ENCODE measurements at regions not wholly inside any gene's neighbourhood (a gene's known extent, or its start where the extent isn't known, plus 50 kb on each side); places are given as distances from the start of the nearest gene placed in this dataset.
A peak's percentile ranks its signal among the peaks of the same experiment; 100 is the strongest.

DNA sequence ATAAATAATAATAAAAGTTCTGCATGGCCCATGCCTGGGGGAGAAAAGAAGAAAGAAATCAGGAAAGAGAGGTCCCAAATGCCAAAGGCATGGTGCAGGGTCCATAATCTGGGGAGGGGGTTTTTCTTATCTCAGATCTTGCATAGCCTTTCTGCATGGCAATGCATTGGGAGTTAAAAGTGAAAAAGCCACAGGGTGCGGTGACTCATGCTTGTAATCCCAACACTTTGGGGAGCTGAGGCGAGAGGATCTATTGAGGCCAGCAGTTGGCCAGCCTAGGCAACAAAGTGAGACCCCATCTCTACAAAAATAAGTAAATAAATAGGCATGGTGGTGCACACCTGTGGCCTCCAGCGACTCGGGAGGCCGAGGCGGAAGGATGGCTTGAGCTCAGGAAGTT, 76.8 kb upstream of the GATA2 start:
- intact Hi-C loops (cut with micrococcal nuclease; ENCODE audit: unreplicated experiment) = no loop called here
- Histone ChIP-seq H2AFZ (ENCODE audit: low read length) (no peak overlapping the region), H3K36me3 (replicated peaks in 1 of 2; ENCODE audit: control insufficient read depth in 1 of 2, insufficient read depth in 2 of 2, low read length in 2 of 2) (no peaks in the 10 kb centered on the region), H3K79me2 (ENCODE audit: insufficient read depth, low read length) (no peaks in the 10 kb centered on the region), H3K27ac (ENCODE audit: extremely low read length, insufficient read depth, low read length) (no peak overlapping the region), H3K9me3 (ENCODE audit: low read length) (no peaks in the 10 kb centered on the region), H3K4me3 (replicated peaks in 1 of 3; ENCODE audit: insufficient read depth in 1 of 3, low read depth in 2 of 3, low read length in 3 of 3) (no peak overlapping the region), H3K27me3 (ENCODE audit: control insufficient read depth in 1 of 2, insufficient read depth in 2 of 2, low read length in 2 of 2) (peaks cover 4 to 55% of the 10 kb centered on the region in 2 experiments; a peak in 3 of 5 replicates), H4K20me1 (ENCODE audit: insufficient read depth, low read length) (no peaks in the 10 kb centered on the region), H3K9ac (ENCODE audit: insufficient read depth, low read depth, low read length) (no peak overlapping the region), H3K4me2 (ENCODE audit: low read depth, low read length) (no peak overlapping the region), H3K4me1 (ENCODE audit: insufficient read depth, low read length) (no peaks in the 10 kb centered on the region)
- ChIA-PET CTCF (ENCODE audit: low intra/inter-chr PET ratio, low total read pairs) (no interaction called here), POLR2A (no interaction called here)
- BruUV-seq (replicated peaks) = no TSS peak
- in situ Hi-C loops (cut with HindIII; ENCODE audit: extremely low pct_ligation_motif_present, low pct_unique_long_range_greater_than_20kb) = no loop called here
- TF ChIP-seq TCF7 (IDR thresholded peaks at IDR 0.05; ENCODE audit: low read depth) (no peak), MXD4 (CRISPR knock-in tag; IDR thresholded peaks at IDR 0.05) (no peak), NR2F2 (IDR thresholded peaks at IDR 0.05; ENCODE audit: borderline replicate concordance, low read depth) (no peak), GLI4 (CRISPR knock-in tag; IDR thresholded peaks at IDR 0.05; ENCODE audit: borderline replicate concordance) (no peak), SP140L (CRISPR knock-in tag; IDR thresholded peaks at IDR 0.05; ENCODE audit: borderline replicate concordance) (no peak), NFKB2 (CRISPR knock-in tag; IDR thresholded peaks at IDR 0.05; ENCODE audit: borderline replicate concordance) (no peak), TBX2 (CRISPR knock-in tag; IDR thresholded peaks at IDR 0.05; ENCODE audit: borderline replicate concordance) (no peak), ZBTB42 (CRISPR knock-in tag; IDR thresholded peaks at IDR 0.05) (no peak)
- FAIRE-seq (no peak), DNase-seq (ENCODE audit: low spot score) (no peak), ATAC-seq (no peak)
- 61% methylated on average over 6 of the region's 6 CpGs for WGBS (ENCODE audit: low lambda C conversion rate)

DNA sequence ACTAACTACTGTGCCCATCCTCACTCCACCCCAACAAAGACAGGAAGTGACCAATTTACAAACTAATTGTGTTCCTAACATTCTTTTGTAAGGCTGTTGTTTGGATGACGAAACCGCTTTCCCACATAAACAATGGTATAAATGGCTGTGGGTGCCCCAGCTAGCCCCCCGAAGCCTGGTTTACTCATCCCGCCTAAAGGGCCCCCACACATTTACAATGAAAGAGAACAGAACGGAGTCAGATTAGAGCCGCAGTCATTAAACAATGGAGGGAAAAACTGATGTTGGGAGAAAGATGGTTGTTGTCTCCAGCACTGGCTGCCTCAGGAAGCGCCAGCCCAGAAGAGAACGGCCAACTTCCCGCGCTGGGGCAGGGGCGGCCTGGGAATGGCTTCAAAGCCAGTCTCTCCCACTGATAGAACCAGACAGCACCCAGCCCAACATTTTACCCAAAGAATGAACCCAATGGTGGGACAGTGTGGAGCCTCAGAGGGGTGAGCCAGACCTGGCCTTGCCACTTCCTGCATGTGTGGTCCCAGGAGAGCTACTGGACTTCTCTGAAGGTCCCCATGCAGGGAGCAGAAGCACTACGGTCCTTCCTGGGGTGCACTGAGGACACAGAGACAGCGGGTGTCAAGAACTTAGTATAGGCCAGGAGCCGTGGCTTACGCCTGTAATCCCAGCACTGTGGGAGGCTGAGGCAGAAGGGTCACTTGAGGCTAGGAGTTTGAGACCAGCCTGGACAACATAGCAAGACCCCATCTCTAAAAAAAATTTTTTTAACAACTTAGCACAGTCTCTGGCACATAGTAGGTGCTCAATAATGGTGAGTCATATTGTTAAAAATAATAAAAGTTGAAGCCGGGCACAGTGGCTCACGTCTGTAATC, 75.8 kb upstream of the GATA2 start:
- H3K79me2 ChIP-seq (ENCODE audit: insufficient read depth, low read length) = no peaks in the 10 kb centered on the region
- CTCF ChIA-PET (ENCODE audit: low intra/inter-chr PET ratio, low total read pairs) = no interaction called here
- no peak overlapping the region for H3K9ac ChIP-seq (ENCODE audit: insufficient read depth, low read depth, low read length)
- H3K36me3 ChIP-seq (replicated peaks in 1 of 2; ENCODE audit: control insufficient read depth in 1 of 2, insufficient read depth in 2 of 2, low read length in 2 of 2) = no peaks in the 10 kb centered on the region
- intact Hi-C loops (cut with micrococcal nuclease; ENCODE audit: unreplicated experiment) = no loop called here
- DNase-seq (ENCODE audit: low spot score) = no peak
- H3K27me3 ChIP-seq (ENCODE audit: control insufficient read depth in 1 of 2, insufficient read depth in 2 of 2, low read length in 2 of 2) = peaks cover 4 to 50% of the 10 kb centered on the region in 2 experiments; a peak in 3 of 5 replicates
- no TSS peak for BruUV-seq (replicated peaks)
- no peaks in the 10 kb centered on the region for H3K9me3 ChIP-seq (ENCODE audit: low read length)
- no peaks in the 10 kb centered on the region for H3K4me1 ChIP-seq (ENCODE audit: insufficient read depth, low read length)
- no peak overlapping the region for H3K4me2 ChIP-seq (ENCODE audit: low read depth, low read length)
- POLR2A ChIA-PET = no interaction called here
- in situ Hi-C loops (cut with HindIII; ENCODE audit: extremely low pct_ligation_motif_present, low pct_unique_long_range_greater_than_20kb) = no loop called here
- no peak for ATAC-seq
- TF ChIP-seq ZNF12 (CRISPR knock-in tag; IDR thresholded peaks at IDR 0.05) (no peak), ZNF121 (CRISPR knock-in tag; IDR thresholded peaks at IDR 0.05) (0 out of 2 replicates have a peak, but pooled peaks have one; percentile 23)
- no peaks in the 10 kb centered on the region for H4K20me1 ChIP-seq (ENCODE audit: insufficient read depth, low read length)
- H3K27ac ChIP-seq (ENCODE audit: extremely low read length, insufficient read depth, low read length) = no peak overlapping the region
- no peak for FAIRE-seq
- H3K4me3 ChIP-seq (replicated peaks in 1 of 3; ENCODE audit: insufficient read depth in 1 of 3, low read depth in 2 of 3, low read length in 3 of 3) = no peak overlapping the region
- WGBS (ENCODE audit: low lambda C conversion rate) = 57% methylated on average over 17 of the region's 17 CpGs
- H2AFZ ChIP-seq (ENCODE audit: low read length) = no peak overlapping the region
